ENCODE measurements at regions not wholly inside any gene's neighbourhood (a gene's known extent, or its start where the extent isn't known, plus 50 kb on each side); places are given as distances from the start of the nearest gene placed in this dataset.

DNA sequence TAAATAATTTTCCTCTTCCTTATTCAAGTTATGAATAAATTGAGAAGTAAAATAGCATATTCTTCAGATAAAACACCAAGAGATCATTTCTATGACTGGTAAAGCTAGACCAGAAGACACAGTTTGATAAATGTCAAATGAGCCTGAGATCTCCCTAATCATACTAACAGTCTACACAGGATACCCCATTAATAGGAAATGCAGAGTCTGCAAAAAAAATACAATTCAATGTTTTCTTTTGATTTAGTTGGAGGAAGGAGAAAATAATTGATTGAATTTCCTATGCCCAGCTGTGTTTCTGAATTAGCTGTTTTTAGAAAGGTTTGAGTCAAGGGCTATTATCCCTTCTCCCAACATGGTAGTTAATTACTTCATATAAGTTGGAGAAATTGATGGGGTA lies 734.6 kb upstream of the SLITRK1 start:
- H3K4me3 ChIP-seq (ENCODE audit: low read depth, low read length, poor library complexity, severe bottlenecking), result no peak overlapping the region
- H3K36me3 ChIP-seq (ENCODE audit: insufficient read depth, low read length), result no peaks in the 10 kb centered on the region
- H3K27me3 ChIP-seq (ENCODE audit: insufficient read depth, low read length), result no peaks in the 10 kb centered on the region
- H3K9ac ChIP-seq (ENCODE audit: low read length), result no peak overlapping the region
- 0 out of 2 replicates have a peak, but pooled peaks cover 3% of the 10 kb centered on the region for H4K20me1 ChIP-seq (ENCODE audit: insufficient read depth, low read length)
- no peaks in the 10 kb centered on the region for H3K9me2 ChIP-seq (ENCODE audit: low read depth, low read length)
- no peak overlapping the region for H2AFZ ChIP-seq (ENCODE audit: low read length)
- TF ChIP-seq, protein P1, sequence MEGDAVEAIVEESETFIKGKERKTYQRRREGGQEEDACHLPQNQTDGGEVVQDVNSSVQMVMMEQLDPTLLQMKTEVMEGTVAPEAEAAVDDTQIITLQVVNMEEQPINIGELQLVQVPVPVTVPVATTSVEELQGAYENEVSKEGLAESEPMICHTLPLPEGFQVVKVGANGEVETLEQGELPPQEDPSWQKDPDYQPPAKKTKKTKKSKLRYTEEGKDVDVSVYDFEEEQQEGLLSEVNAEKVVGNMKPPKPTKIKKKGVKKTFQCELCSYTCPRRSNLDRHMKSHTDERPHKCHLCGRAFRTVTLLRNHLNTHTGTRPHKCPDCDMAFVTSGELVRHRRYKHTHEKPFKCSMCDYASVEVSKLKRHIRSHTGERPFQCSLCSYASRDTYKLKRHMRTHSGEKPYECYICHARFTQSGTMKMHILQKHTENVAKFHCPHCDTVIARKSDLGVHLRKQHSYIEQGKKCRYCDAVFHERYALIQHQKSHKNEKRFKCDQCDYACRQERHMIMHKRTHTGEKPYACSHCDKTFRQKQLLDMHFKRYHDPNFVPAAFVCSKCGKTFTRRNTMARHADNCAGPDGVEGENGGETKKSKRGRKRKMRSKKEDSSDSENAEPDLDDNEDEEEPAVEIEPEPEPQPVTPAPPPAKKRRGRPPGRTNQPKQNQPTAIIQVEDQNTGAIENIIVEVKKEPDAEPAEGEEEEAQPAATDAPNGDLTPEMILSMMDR (IDR thresholded peaks at IDR 0.05; ENCODE audit: low read length), result no peak
- TF ChIP-seq EZH2 (IDR thresholded peaks at IDR 0.05; ENCODE audit: borderline replicate concordance, low read length), result no peak
- no peaks in the 10 kb centered on the region for H3K4me1 ChIP-seq (ENCODE audit: insufficient read depth, low read length, severe bottlenecking)
- H3K79me2 ChIP-seq (ENCODE audit: insufficient read depth, low read length), result no peaks in the 10 kb centered on the region
- H3F3A ChIP-seq (ENCODE audit: insufficient read depth, low read length), result no peaks in the 10 kb centered on the region
- H3K27ac ChIP-seq (ENCODE audit: low read depth, low read length, poor library complexity, severe bottlenecking), result no peak overlapping the region
- H3K4me2 ChIP-seq (ENCODE audit: low read length), result no peak overlapping the region
- no peaks in the 10 kb centered on the region for H3K9me3 ChIP-seq (ENCODE audit: low read length)

DNA sequence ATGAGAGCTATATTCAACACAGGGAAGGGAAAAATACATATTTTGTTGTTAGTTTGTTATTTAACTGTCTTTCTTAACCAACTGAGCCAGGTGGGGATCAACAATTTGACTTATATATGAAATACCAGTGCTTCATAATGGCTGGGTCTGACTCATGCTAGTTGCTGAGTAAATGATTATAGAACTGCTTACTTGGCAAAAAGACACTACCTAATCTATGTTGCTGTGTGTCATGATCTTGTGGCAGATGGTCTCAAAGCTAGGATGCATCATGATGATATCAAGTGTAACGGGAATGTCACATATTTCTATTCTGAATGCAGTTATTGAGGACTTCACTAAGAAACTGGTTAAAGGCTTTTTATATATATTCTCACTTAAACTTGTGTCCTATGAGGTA lies 727.4 kb upstream of the SLITRK1 start:
- H3K9me3 ChIP-seq (ENCODE audit: low read length), result no peaks in the 10 kb centered on the region
- H3K27ac ChIP-seq (ENCODE audit: low read depth, low read length, poor library complexity, severe bottlenecking), result no peak overlapping the region
- H3K4me1 ChIP-seq (ENCODE audit: insufficient read depth, low read length, severe bottlenecking), result no peaks in the 10 kb centered on the region
- 0 out of 2 replicates have a peak, but pooled peaks cover under 1% of the 10 kb centered on the region for H4K20me1 ChIP-seq (ENCODE audit: insufficient read depth, low read length)
- no peaks in the 10 kb centered on the region for H3K36me3 ChIP-seq (ENCODE audit: insufficient read depth, low read length)
- no peaks in the 10 kb centered on the region; the same call in 1 of the 2 replicates for H3K9me2 ChIP-seq (ENCODE audit: low read depth, low read length)
- TF ChIP-seq, protein P1 (IDR thresholded peaks at IDR 0.05; ENCODE audit: low read length), result no peak
- no peak for TF ChIP-seq EZH2 (IDR thresholded peaks at IDR 0.05; ENCODE audit: borderline replicate concordance, low read length)
- no peaks in the 10 kb centered on the region for H3K79me2 ChIP-seq (ENCODE audit: insufficient read depth, low read length)
- H3K9ac ChIP-seq (ENCODE audit: low read length), result no peak overlapping the region
- no peaks in the 10 kb centered on the region for H3K27me3 ChIP-seq (ENCODE audit: insufficient read depth, low read length)
- no peak overlapping the region for H3K4me3 ChIP-seq (ENCODE audit: low read depth, low read length, poor library complexity, severe bottlenecking)
- no peaks in the 10 kb centered on the region for H3F3A ChIP-seq (ENCODE audit: insufficient read depth, low read length)
- H2AFZ ChIP-seq (ENCODE audit: low read length), result no peak overlapping the region
- H3K4me2 ChIP-seq (ENCODE audit: low read length), result no peak overlapping the region

DNA sequence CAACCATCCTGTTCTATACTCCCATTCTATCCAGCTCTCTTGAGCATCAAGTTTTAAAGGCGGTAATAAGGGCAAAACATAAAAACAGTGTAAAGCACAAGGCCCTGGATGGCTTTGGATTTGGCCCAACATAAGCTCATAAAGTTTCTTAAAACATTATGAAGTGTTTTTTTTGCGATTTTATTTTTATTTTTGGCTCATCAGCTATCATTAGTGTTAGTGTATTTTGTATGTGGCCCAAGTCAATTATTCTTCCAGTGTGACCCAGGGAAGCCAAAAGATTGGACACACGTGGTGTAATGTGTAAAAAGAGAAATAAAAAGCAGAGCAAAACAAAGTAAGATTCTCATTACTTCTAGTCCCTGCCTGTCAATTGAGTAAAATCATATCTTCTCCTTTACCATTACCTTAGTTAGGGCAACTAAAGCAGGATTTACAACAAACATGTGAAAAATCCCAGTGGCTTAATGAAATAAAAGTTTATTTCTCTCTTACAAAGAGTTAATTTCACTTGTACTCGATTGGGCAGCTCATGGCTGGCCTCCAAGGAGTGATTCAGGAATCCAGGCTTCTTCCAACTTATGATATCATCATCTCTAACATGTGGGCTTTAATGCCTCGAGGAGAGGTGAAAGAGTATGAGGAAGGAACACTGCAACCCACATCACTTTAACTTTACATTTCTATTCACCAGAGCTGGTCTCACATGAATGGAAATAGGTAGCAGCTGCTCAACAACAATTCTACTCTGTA lies 725.2 kb upstream of the SLITRK1 start:
- H3K36me3 ChIP-seq (ENCODE audit: insufficient read depth, low read length), result no peaks in the 10 kb centered on the region
- TF ChIP-seq, protein P1 (IDR thresholded peaks at IDR 0.05; ENCODE audit: low read length), result no peak
- TF ChIP-seq EZH2 (IDR thresholded peaks at IDR 0.05; ENCODE audit: borderline replicate concordance, low read length), result no peak
- H3K9ac ChIP-seq (ENCODE audit: low read length), result no peak overlapping the region
- no peaks in the 10 kb centered on the region for H3K27me3 ChIP-seq (ENCODE audit: insufficient read depth, low read length)
- H3K79me2 ChIP-seq (ENCODE audit: insufficient read depth, low read length), result no peaks in the 10 kb centered on the region
- H2AFZ ChIP-seq (ENCODE audit: low read length), result no peak overlapping the region
- no peak overlapping the region for H3K4me2 ChIP-seq (ENCODE audit: low read length)
- no peak overlapping the region for H3K4me3 ChIP-seq (ENCODE audit: low read depth, low read length, poor library complexity, severe bottlenecking)
- H3F3A ChIP-seq (ENCODE audit: insufficient read depth, low read length), result no peaks in the 10 kb centered on the region
- no peaks in the 10 kb centered on the region for H4K20me1 ChIP-seq (ENCODE audit: insufficient read depth, low read length)
- no peaks in the 10 kb centered on the region; the same call in 1 of the 2 replicates for H3K9me2 ChIP-seq (ENCODE audit: low read depth, low read length)
- no peaks in the 10 kb centered on the region for H3K4me1 ChIP-seq (ENCODE audit: insufficient read depth, low read length, severe bottlenecking)
- H3K9me3 ChIP-seq (ENCODE audit: low read length), result no peaks in the 10 kb centered on the region
- H3K27ac ChIP-seq (ENCODE audit: low read depth, low read length, poor library complexity, severe bottlenecking), result no peak overlapping the region
